Adipocyte (in vitro differentiated cells): ENCODE measurements at regions not wholly inside any gene's neighbourhood (a gene's known extent, or its start where the extent isn't known, plus 50 kb on each side); places are given as distances from the start of the nearest gene placed in this dataset.

Source experiments
- DNase-seq: peaks from one replicate; pipeline ENCODE4 v3.0.0-alpha.2; 2015; ENCODE audit warnings: low read depth
- H3K27me3 ChIP-seq: replicated peaks from 2 replicates; pipeline ENCODE4 v1.7.0; 2013; ENCODE audit warnings: mild to moderate bottlenecking, low read length, moderate library complexity; ENCODE audit not compliant: control insufficient read depth, insufficient read depth
- H3K36me3 ChIP-seq: 2 replicates; pipeline ENCODE4 v1.7.0; 2013; ENCODE audit warnings: low read length, mild to moderate bottlenecking, moderate library complexity; ENCODE audit not compliant: control insufficient read depth, insufficient read depth, severe bottlenecking
- H3K4me1 ChIP-seq: 2 replicates; pipeline ENCODE4 v1.7.0; 2013; ENCODE audit warnings: mild to moderate bottlenecking, low read length, moderate library complexity; ENCODE audit not compliant: control insufficient read depth, insufficient read depth
- H3K4me3 ChIP-seq: 2 replicates; pipeline ENCODE4 v1.7.0; 2013; ENCODE audit warnings: mild to moderate bottlenecking, low read length, moderate library complexity
- H3K9ac ChIP-seq: 2 replicates; pipeline ENCODE4 v1.7.0; 2013; ENCODE audit warnings: mild to moderate bottlenecking, low read length, moderate library complexity
- H3K9me3 ChIP-seq: 2 replicates; pipeline ENCODE4 v1.7.0; 2013; ENCODE audit warnings: mild to moderate bottlenecking, low read length, moderate library complexity; ENCODE audit not compliant: control insufficient read depth

- DNase-seq, result no peak
- Histone ChIP-seq H3K4me3 (no peak overlapping the region), H3K27me3 (no peaks in the 10 kb centered on the region), H3K9me3 (no peaks in the 10 kb centered on the region), H3K9ac (no peak overlapping the region), H3K36me3 (no peaks in the 10 kb centered on the region), H3K4me1 (no peaks in the 10 kb centered on the region)
Measured at GRCh38 chr7:26441611-26442277, 150.1 kb downstream of the SNX10 start.

GRCh38 chr7:26443006-26443405, 151.3 kb downstream of the SNX10 start:
- Histone ChIP-seq H3K9me3 (no peaks in the 10 kb centered on the region), H3K4me3 (no peak overlapping the region), H3K36me3 (no peaks in the 10 kb centered on the region), H3K9ac (no peak overlapping the region), H3K4me1 (no peaks in the 10 kb centered on the region), H3K27me3 (no peaks in the 10 kb centered on the region)
- no peak for DNase-seq

GRCh38 chr7:26443751-26444150, 152.1 kb downstream of the SNX10 start:
- no peak for DNase-seq
- no peak overlapping the region for H3K9ac ChIP-seq
- H3K4me1 ChIP-seq, result no peaks in the 10 kb centered on the region
- no peaks in the 10 kb centered on the region for H3K9me3 ChIP-seq
- H3K27me3 ChIP-seq, result no peaks in the 10 kb centered on the region
- no peak overlapping the region for H3K4me3 ChIP-seq
- H3K36me3 ChIP-seq, result no peaks in the 10 kb centered on the region

GRCh38 chr7:26444555-26444954, 152.9 kb downstream of the SNX10 start:
- Histone ChIP-seq H3K4me1 (peaks cover 4% of the 10 kb centered on the region), H3K36me3 (no peaks in the 10 kb centered on the region), H3K27me3 (no peaks in the 10 kb centered on the region), H3K4me3 (no peak overlapping the region), H3K9me3 (no peaks in the 10 kb centered on the region), H3K9ac (no peak overlapping the region)
- no peak for DNase-seq

- H3K9ac ChIP-seq, result no peak overlapping the region
- H3K27me3 ChIP-seq, result no peaks in the 10 kb centered on the region
- H3K4me1 ChIP-seq, result peaks cover 5% of the 10 kb centered on the region
- H3K36me3 ChIP-seq, result no peaks in the 10 kb centered on the region
- H3K9me3 ChIP-seq, result no peaks in the 10 kb centered on the region
- no peak for DNase-seq
- H3K4me3 ChIP-seq, result no peak overlapping the region
Measured at GRCh38 chr7:26447116-26447515, 155.5 kb downstream of the SNX10 start.

GRCh38 chr7:26449175-26450165, 157.8 kb downstream of the SNX10 start:
- Histone ChIP-seq H3K9me3 (no peaks in the 10 kb centered on the region), H3K4me1 (peaks cover 8% of the 10 kb centered on the region), H3K9ac (no peak overlapping the region), H3K27me3 (no peaks in the 10 kb centered on the region), H3K4me3 (no peak overlapping the region), H3K36me3 (no peaks in the 10 kb centered on the region)
- no peak for DNase-seq

- H3K9ac ChIP-seq, result no peak overlapping the region
- H3K4me1 ChIP-seq, result peaks cover 10% of the 10 kb centered on the region
- DNase-seq, result no peak
- H3K36me3 ChIP-seq, result no peaks in the 10 kb centered on the region
- H3K27me3 ChIP-seq, result no peaks in the 10 kb centered on the region
- no peak overlapping the region for H3K4me3 ChIP-seq
- no peaks in the 10 kb centered on the region for H3K9me3 ChIP-seq
Measured at GRCh38 chr7:26451997-26452396, 160.3 kb downstream of the SNX10 start.

- Histone ChIP-seq H3K9ac (no peak overlapping the region), H3K27me3 (no peaks in the 10 kb centered on the region), H3K9me3 (no peaks in the 10 kb centered on the region), H3K36me3 (no peaks in the 10 kb centered on the region), H3K4me3 (no peak overlapping the region), H3K4me1 (peaks cover 10% of the 10 kb centered on the region)
- no peak for DNase-seq
Measured at GRCh38 chr7:26454180-26454579, 162.5 kb downstream of the SNX10 start.

- Histone ChIP-seq H3K27me3 (no peaks in the 10 kb centered on the region), H3K9me3 (no peaks in the 10 kb centered on the region), H3K36me3 (no peaks in the 10 kb centered on the region), H3K4me1 (peaks cover 22% of the 10 kb centered on the region), H3K9ac (no peak overlapping the region), H3K4me3 (no peak overlapping the region)
- no peak for DNase-seq
Measured at GRCh38 chr7:26457696-26458327, 166.2 kb downstream of the SNX10 start.

- Histone ChIP-seq H3K27me3 (no peaks in the 10 kb centered on the region), H3K36me3 (no peaks in the 10 kb centered on the region), H3K9me3 (no peaks in the 10 kb centered on the region), H3K4me1 (peaks cover 22% of the 10 kb centered on the region), H3K4me3 (no peak overlapping the region), H3K9ac (no peak overlapping the region)
- DNase-seq, result no peak
Measured at GRCh38 chr7:26458466-26459145, 166.9 kb downstream of the SNX10 start.
